HCT116 (cell line): ENCODE measurements at regions not wholly inside any gene's neighbourhood (a gene's known extent, or its start where the extent isn't known, plus 50 kb on each side); places are given as distances from the start of the nearest gene placed in this dataset.

Source experiments
- CTCF ChIP-seq, 3 experiments: fragments of 200-600 bp in 1 of 3; sonication (generic) in 1 of 3; IDR thresholded peaks in 2 of 3; conservative IDR thresholded peaks in 1 of 3; 2 replicates each; pipeline ENCODE4 v1.5.1; 2012 to 2017; ENCODE audit warnings: low read depth in 2 of 3, low read length in 2 of 3, antibody characterized with exemption in 1 of 3, borderline replicate concordance in 1 of 3, control low read depth in 1 of 3, mild to moderate bottlenecking in 1 of 3, mixed read lengths in 1 of 3, mixed run types in 1 of 3, moderate library complexity in 1 of 3; ENCODE audit not compliant: insufficient read depth in 1 of 3
- POLR2A ChIP-seq: IDR thresholded peaks from 2 replicates; pipeline ENCODE4 v1.7.0; 2011; ENCODE audit warnings: borderline replicate concordance; ENCODE audit not compliant: insufficient read depth, insufficient read length; ENCODE audit errors: extremely low read depth
- RAD21 ChIP-seq: IDR thresholded peaks from 2 replicates; pipeline ENCODE4 v1.6.1; 2012; ENCODE audit warnings: low read depth, mild to moderate bottlenecking

GRCh38 chr7:16299853-16300252 is 121.5 kb downstream of the CRPPA start:
- TF ChIP-seq CTCF (IDR thresholded peaks at IDR 0.05 in 2 of 3, conservative IDR thresholded peaks at IDR 0.05 in 1 of 3; ENCODE audit: borderline replicate concordance in 1 of 3, insufficient read depth in 1 of 3, low read depth in 2 of 3, low read length in 2 of 3) (no peak), POLR2A (no peak), RAD21 (no peak)
